ENCODE measurements at regions not wholly inside any gene's neighbourhood (a gene's known extent, or its start where the extent isn't known, plus 50 kb on each side); places are given as distances from the start of the nearest gene placed in this dataset.

GRCh38 chr10:8817299-8817698 is 762.8 kb downstream of the GATA3 start:
- TF ChIP-seq CTCF (IDR thresholded peaks at IDR 0.05; ENCODE audit: low read depth, low read length, poor library complexity, severe bottlenecking) (no peak), EZH2phosphoT487 (IDR thresholded peaks at IDR 0.05; ENCODE audit: borderline replicate concordance, low read length) (no peak)

All from DOHH2 (cell line).